IMR-90 (cell line): ENCODE measurements at regions not wholly inside any gene's neighbourhood (a gene's known extent, or its start where the extent isn't known, plus 50 kb on each side); places are given as distances from the start of the nearest gene placed in this dataset.

Experiments used
- POLR2A ChIP-seq: IDR thresholded peaks from 2 replicates; pipeline ENCODE4 v1.6.1; 2012; ENCODE audit warnings: mild to moderate bottlenecking, low read depth, low read length
- RFX5 ChIP-seq: IDR thresholded peaks from 2 replicates; pipeline ENCODE4 v1.8.0; 2012; ENCODE audit warnings: low read depth, mild to moderate bottlenecking, low read length, moderate library complexity
- SMC3 ChIP-seq: fragments of 150-350 bp; IDR thresholded peaks from 2 replicates; pipeline ENCODE4 v1.6.1; 2016; ENCODE audit warnings: low read depth, mild to moderate bottlenecking, antibody characterized with exemption, low read length, moderate library complexity
- TF ChIP-seq, protein P1 (sequence below): conservative IDR thresholded peaks from 2 replicates; pipeline ENCODE4 v1.5.1; 2012; ENCODE audit warnings: mild to moderate bottlenecking, low read depth, low read length, improper control_type of control experiment

DNA sequence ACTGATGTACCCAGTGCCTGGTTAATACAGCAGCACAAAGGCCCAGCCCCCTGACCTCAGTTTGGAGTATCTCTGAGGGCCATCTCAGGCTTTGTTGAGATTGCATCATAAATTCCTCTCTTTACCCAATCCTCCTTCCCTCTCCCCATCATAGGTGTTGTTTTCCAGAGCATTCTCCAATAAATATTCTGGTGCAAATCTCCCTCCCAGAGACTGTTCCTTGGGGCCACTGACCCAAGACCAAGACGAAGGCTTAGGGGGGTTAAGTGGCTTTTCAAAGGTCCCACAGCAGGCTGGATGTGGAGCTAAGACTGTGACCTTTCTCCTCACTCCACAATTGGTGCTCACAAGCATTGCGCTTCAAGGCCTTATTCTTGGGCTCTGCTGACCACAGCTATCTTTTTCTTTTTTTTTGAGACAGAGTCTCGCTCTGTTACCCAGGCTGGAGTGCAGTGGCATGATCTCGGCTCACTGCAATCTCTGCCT, 72.4 kb upstream of the ZMYND8 start:
- TF ChIP-seq, protein P1, sequence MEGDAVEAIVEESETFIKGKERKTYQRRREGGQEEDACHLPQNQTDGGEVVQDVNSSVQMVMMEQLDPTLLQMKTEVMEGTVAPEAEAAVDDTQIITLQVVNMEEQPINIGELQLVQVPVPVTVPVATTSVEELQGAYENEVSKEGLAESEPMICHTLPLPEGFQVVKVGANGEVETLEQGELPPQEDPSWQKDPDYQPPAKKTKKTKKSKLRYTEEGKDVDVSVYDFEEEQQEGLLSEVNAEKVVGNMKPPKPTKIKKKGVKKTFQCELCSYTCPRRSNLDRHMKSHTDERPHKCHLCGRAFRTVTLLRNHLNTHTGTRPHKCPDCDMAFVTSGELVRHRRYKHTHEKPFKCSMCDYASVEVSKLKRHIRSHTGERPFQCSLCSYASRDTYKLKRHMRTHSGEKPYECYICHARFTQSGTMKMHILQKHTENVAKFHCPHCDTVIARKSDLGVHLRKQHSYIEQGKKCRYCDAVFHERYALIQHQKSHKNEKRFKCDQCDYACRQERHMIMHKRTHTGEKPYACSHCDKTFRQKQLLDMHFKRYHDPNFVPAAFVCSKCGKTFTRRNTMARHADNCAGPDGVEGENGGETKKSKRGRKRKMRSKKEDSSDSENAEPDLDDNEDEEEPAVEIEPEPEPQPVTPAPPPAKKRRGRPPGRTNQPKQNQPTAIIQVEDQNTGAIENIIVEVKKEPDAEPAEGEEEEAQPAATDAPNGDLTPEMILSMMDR: no peak
- TF ChIP-seq SMC3 (no peak), RFX5 (no peak), POLR2A (no peak)
